GM12865 (cell line): ENCODE measurements at regions not wholly inside any gene's neighbourhood (a gene's known extent, or its start where the extent isn't known, plus 50 kb on each side); places are given as distances from the start of the nearest gene placed in this dataset.
A peak's percentile ranks its signal among the peaks of the same experiment; 100 is the strongest.

Experiments used
- DNase-seq: peaks from one replicate; pipeline ENCODE4 v3.0.0; 2010; ENCODE audit warnings: low read depth
- H3K4me3 ChIP-seq: 2 replicates; pipeline ENCODE4 v1.5.1; 2011; ENCODE audit warnings: mild to moderate bottlenecking, low read depth, low read length, control low read depth
- CTCF ChIP-seq: IDR thresholded peaks from 2 replicates; pipeline ENCODE4 v1.5.1; 2011; ENCODE audit warnings: low read length, control low read depth, low read depth, inconsistent platforms; ENCODE audit not compliant: insufficient read depth; ENCODE audit errors: missing control alignments

- TF ChIP-seq CTCF = no peak
Measured at GRCh38 chr12:119245904-119246494, 67.3 kb downstream of the HSPB8 start.

GRCh38 chr12:119247007-119247719 lies 68.4 kb downstream of the HSPB8 start:
- no peak for TF ChIP-seq CTCF
- no peak for DNase-seq
- H3K4me3 ChIP-seq = no peak overlapping the region

More at GRCh38 chr12:119245904-119246494, 67.3 kb downstream of the HSPB8 start:
- H3K4me3 ChIP-seq = no peak overlapping the region
- DNase-seq = no peak

DNA sequence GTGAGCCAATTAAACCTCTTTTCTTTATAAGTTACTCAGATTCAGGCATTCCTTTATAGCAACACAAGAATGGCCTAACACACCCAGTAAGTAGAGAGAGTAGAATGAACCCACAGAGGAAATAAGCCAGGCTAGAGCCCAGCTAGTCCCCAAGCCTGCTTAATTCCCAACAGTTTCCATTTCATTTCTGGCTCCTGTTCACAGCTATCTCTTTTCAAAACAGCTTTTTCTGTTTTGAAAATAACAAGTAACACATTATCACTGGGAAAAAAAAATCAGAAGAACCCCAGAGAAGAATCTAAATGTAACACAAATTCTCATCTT lies 69.0 kb downstream of the HSPB8 start:
- no peak for DNase-seq
- H3K4me3 ChIP-seq = no peak overlapping the region
- TF ChIP-seq CTCF = no peak

- no peak for DNase-seq
- no peak for TF ChIP-seq CTCF
- H3K4me3 ChIP-seq = no peak overlapping the region
Measured at GRCh38 chr12:119249383-119250155, 70.8 kb downstream of the HSPB8 start.

DNA sequence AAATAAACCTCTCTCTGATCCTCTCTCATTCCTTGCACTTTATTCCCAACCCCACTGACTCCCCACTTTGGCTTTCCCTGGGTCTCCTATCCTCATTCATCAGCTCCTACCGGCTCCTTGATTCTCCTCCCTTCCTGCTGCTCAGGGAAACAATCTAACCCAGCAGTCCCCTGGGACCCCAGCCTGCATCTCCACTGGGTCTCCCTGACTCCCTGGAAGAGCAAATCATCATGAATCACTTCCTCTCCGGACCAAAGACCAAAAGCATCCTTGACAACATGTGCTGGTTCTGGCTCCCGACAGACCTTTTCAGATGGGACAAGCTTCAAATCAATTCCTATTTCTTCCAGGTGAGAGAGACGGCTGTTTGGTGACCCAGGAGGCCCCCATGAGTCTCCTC lies 76.6 kb downstream of the HSPB8 start:
- no peak for DNase-seq
- no peak for TF ChIP-seq CTCF
- no peak overlapping the region for H3K4me3 ChIP-seq

DNA sequence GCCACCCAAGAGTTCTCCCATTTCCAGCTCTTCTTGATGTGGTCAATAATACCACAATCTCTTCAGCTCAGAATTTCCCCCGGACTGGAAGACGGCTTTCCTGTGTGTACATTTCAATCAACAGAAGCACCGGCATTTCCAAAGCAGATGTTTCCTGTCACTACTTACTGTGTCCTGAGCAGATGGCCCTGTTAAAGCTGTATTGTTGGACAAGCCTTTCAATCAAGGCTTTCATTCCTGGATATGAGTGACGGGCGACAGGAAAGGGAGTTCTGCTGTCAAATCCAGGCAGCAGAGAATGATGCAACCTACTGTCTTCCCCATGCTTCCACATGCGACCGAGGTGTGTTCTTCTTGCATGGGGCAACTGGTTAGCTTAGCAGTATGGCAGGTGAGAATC lies 76.4 kb upstream of the CCDC60 start:
- H3K4me3 ChIP-seq = no peak overlapping the region
- TF ChIP-seq CTCF = no peak
- DNase-seq = peak; percentile 24
